IPS-NIHi11 (cell line): ENCODE measurements at regions not wholly inside any gene's neighbourhood (a gene's known extent, or its start where the extent isn't known, plus 50 kb on each side); places are given as distances from the start of the nearest gene placed in this dataset.

ENCODE experiments used
- DNase-seq: peaks from one replicate; pipeline ENCODE4 v3.0.0; 2012; ENCODE audit warnings: mixed read lengths, low spot score

GRCh38 chr9:74443036-74443750 is 53.9 kb upstream of the RORB start:
- no peak for DNase-seq

GRCh38 chr9:74444369-74444768 is 52.8 kb upstream of the RORB start:
- no peak for DNase-seq
